ENCODE measurements at regions not wholly inside any gene's neighbourhood (a gene's known extent, or its start where the extent isn't known, plus 50 kb on each side); places are given as distances from the start of the nearest gene placed in this dataset.
"Not testable (repeated sequence)": the region's sequence is repeated elsewhere in the genome, so short reads cannot be mapped to it uniquely, and the experiment has no call there.

GRCh38 chr4:142897518-142897917 lies 51.4 kb upstream of the INPP4B start:
- not testable (repeated sequence) for H3K4me3 ChIP-seq (ENCODE audit: low read length in 2 of 2); DNase-seq (ENCODE audit: low spot score); H3K14ac ChIP-seq (ENCODE audit: low read length); H2BK5ac ChIP-seq (ENCODE audit: low read length); H3K27ac ChIP-seq (replicated peaks; ENCODE audit: low read length); H3K79me1 ChIP-seq (ENCODE audit: low read depth, low read length); H3K18ac ChIP-seq (ENCODE audit: low read length); H3K9me3 ChIP-seq (replicated peaks in 1 of 2; ENCODE audit: control insufficient read depth in 2 of 2, insufficient read depth in 1 of 2, low read depth in 1 of 2, low read length in 2 of 2); H2BK15ac ChIP-seq (ENCODE audit: low read length); H2BK12ac ChIP-seq (ENCODE audit: low read length); H3K4me2 ChIP-seq (ENCODE audit: insufficient read depth, low read length, poor library complexity, severe bottlenecking); H3K4ac ChIP-seq (ENCODE audit: low read length); H4K91ac ChIP-seq (ENCODE audit: low read depth, low read length, poor library complexity); H2AK5ac ChIP-seq (ENCODE audit: low read depth, low read length); H2AFZ ChIP-seq (ENCODE audit: low read length); H3K27me3 ChIP-seq (ENCODE audit: control insufficient read depth in 3 of 3, insufficient read depth in 3 of 3, low read depth in 1 of 3, low read length in 3 of 3); H3K4me1 ChIP-seq (ENCODE audit: control insufficient read depth in 2 of 2, insufficient read depth in 1 of 2, low read depth in 1 of 2, low read length in 2 of 2); H4K8ac ChIP-seq (ENCODE audit: low read depth, low read length); H2BK120ac ChIP-seq (ENCODE audit: low read depth, low read length); H3K23ac ChIP-seq (ENCODE audit: low read depth, low read length, poor library complexity); H3K36me3 ChIP-seq (replicated peaks in 1 of 2; ENCODE audit: control insufficient read depth in 2 of 2, insufficient read depth in 2 of 2, low read length in 2 of 2); H3K9ac ChIP-seq (ENCODE audit: low read depth, low read length, poor library complexity)
- whole genome bisulfite sequencing, 2 donors (ENCODE audit: extremely low coverage in 2 of 2, insufficient read length in 2 of 2, insufficient replicate concordance in 1 of 2) = no CpG with 5 or more reads among the region's 28 CpGs

GRCh38 chr4:142900622-142901021 lies 54.5 kb upstream of the INPP4B start:
- Histone ChIP-seq H3K9me3 (replicated peaks in 1 of 2; ENCODE audit: control insufficient read depth in 2 of 2, insufficient read depth in 1 of 2, low read depth in 1 of 2, low read length in 2 of 2) (no peaks in the 10 kb centered on the region), H3K4me1 (ENCODE audit: control insufficient read depth in 2 of 2, insufficient read depth in 1 of 2, low read depth in 1 of 2, low read length in 2 of 2) (no peaks in the 10 kb centered on the region), H4K8ac (ENCODE audit: low read depth, low read length) (no peak overlapping the region), H3K79me1 (ENCODE audit: low read depth, low read length) (no peaks in the 10 kb centered on the region), H3K23ac (ENCODE audit: low read depth, low read length, poor library complexity) (no peak overlapping the region), H3K36me3 (replicated peaks in 1 of 2; ENCODE audit: control insufficient read depth in 2 of 2, insufficient read depth in 2 of 2, low read length in 2 of 2) (no peaks in the 10 kb centered on the region), H2BK120ac (ENCODE audit: low read depth, low read length) (no peak overlapping the region), H3K14ac (ENCODE audit: low read length) (no peak overlapping the region), H3K27me3 (ENCODE audit: control insufficient read depth in 3 of 3, insufficient read depth in 3 of 3, low read depth in 1 of 3, low read length in 3 of 3) (no peaks in the 10 kb centered on the region), H2AK5ac (ENCODE audit: low read depth, low read length) (no peak overlapping the region), H2BK15ac (ENCODE audit: low read length) (no peak overlapping the region), H2AFZ (ENCODE audit: low read length) (no peak overlapping the region), H3K9ac (ENCODE audit: low read depth, low read length, poor library complexity) (no peak overlapping the region), H4K91ac (ENCODE audit: low read depth, low read length, poor library complexity) (no peak overlapping the region), H2BK12ac (ENCODE audit: low read length) (peak overlapping the region; percentile 58), H3K4me3 (ENCODE audit: low read length in 2 of 2) (no peak overlapping the region), H3K4me2 (ENCODE audit: insufficient read depth, low read length, poor library complexity, severe bottlenecking) (no peak overlapping the region), H2BK5ac (ENCODE audit: low read length) (no peak overlapping the region), H3K27ac (replicated peaks; ENCODE audit: low read length) (no peak overlapping the region), H3K4ac (ENCODE audit: low read length) (no peak overlapping the region), H3K18ac (ENCODE audit: low read length) (peak overlapping the region; percentile 80)
- no peak for DNase-seq (ENCODE audit: low spot score)
- no CpG with 5 or more reads among the region's 1 CpG for WGBS, 2 donors (ENCODE audit: extremely low coverage in 2 of 2, insufficient read length in 2 of 2, insufficient replicate concordance in 1 of 2)

GRCh38 chr4:142901166-142901662 lies 55.1 kb upstream of the INPP4B start:
- no peak overlapping the region for H3K4me3 ChIP-seq (ENCODE audit: low read length in 2 of 2)
- no peak overlapping the region for H3K18ac ChIP-seq (ENCODE audit: low read length)
- H4K8ac ChIP-seq (ENCODE audit: low read depth, low read length) = no peak overlapping the region
- H3K23ac ChIP-seq (ENCODE audit: low read depth, low read length, poor library complexity) = no peak overlapping the region
- H3K36me3 ChIP-seq (replicated peaks in 1 of 2; ENCODE audit: control insufficient read depth in 2 of 2, insufficient read depth in 2 of 2, low read length in 2 of 2) = no peaks in the 10 kb centered on the region
- no CpG with 5 or more reads among the region's 5 CpGs for WGBS, 2 donors (ENCODE audit: extremely low coverage in 2 of 2, insufficient read length in 2 of 2, insufficient replicate concordance in 1 of 2)
- no peak for DNase-seq (ENCODE audit: low spot score)
- no peaks in the 10 kb centered on the region for H3K27me3 ChIP-seq (ENCODE audit: control insufficient read depth in 3 of 3, insufficient read depth in 3 of 3, low read depth in 1 of 3, low read length in 3 of 3)
- H3K4me2 ChIP-seq (ENCODE audit: insufficient read depth, low read length, poor library complexity, severe bottlenecking) = no peak overlapping the region
- H3K4me1 ChIP-seq (ENCODE audit: control insufficient read depth in 2 of 2, insufficient read depth in 1 of 2, low read depth in 1 of 2, low read length in 2 of 2) = no peaks in the 10 kb centered on the region
- no peak overlapping the region for H2BK12ac ChIP-seq (ENCODE audit: low read length)
- H2BK120ac ChIP-seq (ENCODE audit: low read depth, low read length) = no peak overlapping the region
- no peak overlapping the region for H2AK5ac ChIP-seq (ENCODE audit: low read depth, low read length)
- H3K9me3 ChIP-seq (replicated peaks in 1 of 2; ENCODE audit: control insufficient read depth in 2 of 2, insufficient read depth in 1 of 2, low read depth in 1 of 2, low read length in 2 of 2) = no peaks in the 10 kb centered on the region
- H3K27ac ChIP-seq (replicated peaks; ENCODE audit: low read length) = no peak overlapping the region
- H4K91ac ChIP-seq (ENCODE audit: low read depth, low read length, poor library complexity) = no peak overlapping the region
- no peak overlapping the region for H3K4ac ChIP-seq (ENCODE audit: low read length)
- no peak overlapping the region for H2AFZ ChIP-seq (ENCODE audit: low read length)
- no peak overlapping the region for H2BK15ac ChIP-seq (ENCODE audit: low read length)
- H3K79me1 ChIP-seq (ENCODE audit: low read depth, low read length) = no peaks in the 10 kb centered on the region
- H3K14ac ChIP-seq (ENCODE audit: low read length) = no peak overlapping the region
- no peak overlapping the region for H2BK5ac ChIP-seq (ENCODE audit: low read length)
- no peak overlapping the region for H3K9ac ChIP-seq (ENCODE audit: low read depth, low read length, poor library complexity)

- not testable (repeated sequence) for DNase-seq (ENCODE audit: low spot score); H4K91ac ChIP-seq (ENCODE audit: low read depth, low read length, poor library complexity); H3K18ac ChIP-seq (ENCODE audit: low read length); H4K8ac ChIP-seq (ENCODE audit: low read depth, low read length); H2BK12ac ChIP-seq (ENCODE audit: low read length); H3K27ac ChIP-seq (replicated peaks; ENCODE audit: low read length); H3K4me3 ChIP-seq (ENCODE audit: low read length in 2 of 2); H3K14ac ChIP-seq (ENCODE audit: low read length); H3K9ac ChIP-seq (ENCODE audit: low read depth, low read length, poor library complexity); H3K9me3 ChIP-seq (replicated peaks in 1 of 2; ENCODE audit: control insufficient read depth in 2 of 2, insufficient read depth in 1 of 2, low read depth in 1 of 2, low read length in 2 of 2); H2BK120ac ChIP-seq (ENCODE audit: low read depth, low read length); H2AK5ac ChIP-seq (ENCODE audit: low read depth, low read length); H2BK15ac ChIP-seq (ENCODE audit: low read length); H3K36me3 ChIP-seq (replicated peaks in 1 of 2; ENCODE audit: control insufficient read depth in 2 of 2, insufficient read depth in 2 of 2, low read length in 2 of 2); H3K4ac ChIP-seq (ENCODE audit: low read length); H3K4me2 ChIP-seq (ENCODE audit: insufficient read depth, low read length, poor library complexity, severe bottlenecking); H3K4me1 ChIP-seq (ENCODE audit: control insufficient read depth in 2 of 2, insufficient read depth in 1 of 2, low read depth in 1 of 2, low read length in 2 of 2); H2BK5ac ChIP-seq (ENCODE audit: low read length); H3K79me1 ChIP-seq (ENCODE audit: low read depth, low read length); H2AFZ ChIP-seq (ENCODE audit: low read length); H3K27me3 ChIP-seq (ENCODE audit: control insufficient read depth in 3 of 3, insufficient read depth in 3 of 3, low read depth in 1 of 3, low read length in 3 of 3); H3K23ac ChIP-seq (ENCODE audit: low read depth, low read length, poor library complexity)
- no CpG with 5 or more reads among the region's 2 CpGs for WGBS, 2 donors (ENCODE audit: extremely low coverage in 2 of 2, insufficient read length in 2 of 2, insufficient replicate concordance in 1 of 2)
Measured at GRCh38 chr4:142903617-142904016, 57.5 kb upstream of the INPP4B start.

Measured in neuronal stem cell (in vitro differentiated cells).